ENCODE measurements at regions not wholly inside any gene's neighbourhood (a gene's known extent, or its start where the extent isn't known, plus 50 kb on each side); places are given as distances from the start of the nearest gene placed in this dataset.

GRCh38 chr22:27491888-27492287 is 309.7 kb downstream of the MN1 start:
- H3K36me3 ChIP-seq (ENCODE audit: control insufficient read depth in 2 of 2, extremely low read depth in 1 of 2, insufficient read depth in 2 of 2, low read length in 2 of 2), result no peaks in the 10 kb centered on the region
- H3K4me3 ChIP-seq (ENCODE audit: control insufficient read depth in 2 of 3, extremely low read depth in 1 of 3, insufficient read depth in 2 of 3, low read depth in 1 of 3, low read length in 3 of 3), result no peak overlapping the region
- no peaks in the 10 kb centered on the region for H4K20me1 ChIP-seq (ENCODE audit: control insufficient read depth, extremely low read depth, insufficient read depth, low read length)
- no peak overlapping the region for H3K9ac ChIP-seq (ENCODE audit: control insufficient read depth, extremely low read depth, insufficient read depth, low read length)
- H3K27ac ChIP-seq (ENCODE audit: control insufficient read depth, insufficient read depth, low read length), result no peak overlapping the region
- no peaks in the 10 kb centered on the region for H3K9me1 ChIP-seq (ENCODE audit: control insufficient read depth, extremely low read depth, insufficient read depth, low read length)
- H3K27me3 ChIP-seq (ENCODE audit: control insufficient read depth, extremely low read depth, insufficient read depth, low read length), result no peaks in the 10 kb centered on the region
- no peak overlapping the region for H3K4me2 ChIP-seq (ENCODE audit: control insufficient read depth, extremely low read depth, insufficient read depth, low read depth, low read length)
- H3K79me2 ChIP-seq (ENCODE audit: control insufficient read depth, insufficient read depth, low read length), result no peaks in the 10 kb centered on the region
- H3K9me3 ChIP-seq (ENCODE audit: control insufficient read depth, low read depth, low read length), result no peaks in the 10 kb centered on the region
- dilution Hi-C loops (cut with MboI; ENCODE audit: extremely low pct_ligation_motif_present, low sequenced_read_pairs), result no loop called here
- FAIRE-seq (no peak), DNase-seq (ENCODE audit: low read depth, low spot score) (no peak)
- no peak overlapping the region for H2AFZ ChIP-seq (ENCODE audit: control insufficient read depth, low read length)
- TF ChIP-seq EZH2 (IDR thresholded peaks at IDR 0.05; ENCODE audit: low read length) (no peak), CTCF (optimal IDR thresholded peaks at IDR 0.05 in 1 of 3, IDR thresholded peaks at IDR 0.05 in 1 of 3, conservative IDR thresholded peaks at IDR 0.05 in 1 of 3; ENCODE audit: extremely low read depth in 1 of 3, insufficient read depth in 2 of 3, low read length in 3 of 3) (no peak)
- peaks cover 9% of the 10 kb centered on the region for H3K4me1 ChIP-seq (ENCODE audit: control insufficient read depth, extremely low read depth, insufficient read depth, low read length)

GRCh38 chr22:27492566-27493201 is 308.9 kb downstream of the MN1 start:
- Histone ChIP-seq H3K9ac (ENCODE audit: control insufficient read depth, extremely low read depth, insufficient read depth, low read length) (no peak overlapping the region), H4K20me1 (ENCODE audit: control insufficient read depth, extremely low read depth, insufficient read depth, low read length) (no peaks in the 10 kb centered on the region), H3K9me1 (ENCODE audit: control insufficient read depth, extremely low read depth, insufficient read depth, low read length) (no peaks in the 10 kb centered on the region), H3K4me2 (ENCODE audit: control insufficient read depth, extremely low read depth, insufficient read depth, low read depth, low read length) (no peak overlapping the region), H3K4me3 (ENCODE audit: control insufficient read depth in 2 of 3, extremely low read depth in 1 of 3, insufficient read depth in 2 of 3, low read depth in 1 of 3, low read length in 3 of 3) (no peak overlapping the region), H2AFZ (ENCODE audit: control insufficient read depth, low read length) (no peak overlapping the region), H3K27ac (ENCODE audit: control insufficient read depth, insufficient read depth, low read length) (no peak overlapping the region), H3K36me3 (ENCODE audit: control insufficient read depth in 2 of 2, extremely low read depth in 1 of 2, insufficient read depth in 2 of 2, low read length in 2 of 2) (no peaks in the 10 kb centered on the region), H3K27me3 (ENCODE audit: control insufficient read depth, extremely low read depth, insufficient read depth, low read length) (no peaks in the 10 kb centered on the region), H3K4me1 (ENCODE audit: control insufficient read depth, extremely low read depth, insufficient read depth, low read length) (peaks cover 9% of the 10 kb centered on the region), H3K79me2 (ENCODE audit: control insufficient read depth, insufficient read depth, low read length) (no peaks in the 10 kb centered on the region), H3K9me3 (ENCODE audit: control insufficient read depth, low read depth, low read length) (no peaks in the 10 kb centered on the region)
- FAIRE-seq, result no peak
- DNase-seq (ENCODE audit: low read depth, low spot score), result no peak
- dilution Hi-C loops (cut with MboI; ENCODE audit: extremely low pct_ligation_motif_present, low sequenced_read_pairs), result no loop called here
- TF ChIP-seq CTCF (optimal IDR thresholded peaks at IDR 0.05 in 1 of 3, IDR thresholded peaks at IDR 0.05 in 1 of 3, conservative IDR thresholded peaks at IDR 0.05 in 1 of 3; ENCODE audit: extremely low read depth in 1 of 3, insufficient read depth in 2 of 3, low read length in 3 of 3), result no peak
- no peak for TF ChIP-seq EZH2 (IDR thresholded peaks at IDR 0.05; ENCODE audit: low read length)

Data from keratinocyte (primary cell).